CD4-positive, alpha-beta T cell (primary cell): ENCODE measurements at regions not wholly inside any gene's neighbourhood (a gene's known extent, or its start where the extent isn't known, plus 50 kb on each side); places are given as distances from the start of the nearest gene placed in this dataset.

Source experiments
- ATAC-seq: fragments of 200-7000 bp; cut with Tn5 transposase; one replicate; pipeline ENCODE4 v1.10.0; 2022; ENCODE audit warnings: mild to moderate bottlenecking; ENCODE audit not compliant: poor library complexity
- CTCF ChIA-PET: fragments of 350-600 bp; sonication (Branson Sonifier 250); formaldehyde crosslinking; loops from one replicate; lab custom pipeline; 2021; ENCODE audit warnings: antibody characterized with exemption, inconsistent platforms; lab: Charles Lee
- POLR2A ChIA-PET: fragments of 350-600 bp; sonication (Branson Sonifier 250); formaldehyde crosslinking; loops from one replicate; lab custom pipeline; 2021; ENCODE audit warnings: antibody characterized with exemption, inconsistent platforms; lab: Charles Lee
- DNase-seq, 14 experiments: peaks; one replicate each; pipeline ENCODE4 v3.0.0-alpha.2; 2013 to 2020; ENCODE audit warnings: mixed read lengths in 2 of 14
- H3K27ac ChIP-seq, 2 donors: one replicate each; pipeline versions ENCODE4 v1.5.1 to v1.7.0; 2013; ENCODE audit warnings: low read length in 2 of 2, low read depth in 1 of 2, mild to moderate bottlenecking in 1 of 2
- H3K27me3 ChIP-seq, 2 experiments: 1 replicate in 1 of 2; 2 replicates in 1 of 2; pipeline versions ENCODE4 v1.6.1 to v1.7.0; 2013; ENCODE audit warnings: low read length in 2 of 2, control low read depth in 1 of 2, mild to moderate bottlenecking in 1 of 2, moderate library complexity in 1 of 2; ENCODE audit not compliant: insufficient read depth in 2 of 2, control insufficient read depth in 1 of 2
- H3K36me3 ChIP-seq: one replicate; pipeline ENCODE4 v1.6.1; 2013; ENCODE audit warnings: low read length, control low read depth; ENCODE audit not compliant: insufficient read depth
- H3K4me1 ChIP-seq: one replicate; pipeline ENCODE4 v1.6.1; 2013; ENCODE audit warnings: low read length, control low read depth; ENCODE audit not compliant: insufficient read depth
- H3K4me3 ChIP-seq: one replicate; pipeline ENCODE4 v1.5.1; 2013; ENCODE audit warnings: mild to moderate bottlenecking, low read length, moderate library complexity
- H3K9me3 ChIP-seq, 2 experiments: 1 replicate in 1 of 2; 2 replicates in 1 of 2; pipeline versions ENCODE4 v1.6.1 to v1.7.0; 2013; ENCODE audit warnings: low read length in 2 of 2, mild to moderate bottlenecking in 2 of 2, control low read depth in 1 of 2, moderate library complexity in 1 of 2; ENCODE audit not compliant: control insufficient read depth in 1 of 2, insufficient read depth in 1 of 2
- H3K27ac Mint-ChIP-seq: one replicate; pipeline ENCODE4 v1.8.0; 2020; ENCODE audit warnings: mixed read lengths
- H3K27me3 Mint-ChIP-seq: one replicate; pipeline ENCODE4 v1.8.0; 2021; ENCODE audit warnings: mixed read lengths
- H3K36me3 Mint-ChIP-seq: one replicate; pipeline ENCODE4 v1.8.0; 2021; ENCODE audit warnings: low read depth, mixed read lengths
- H3K4me1 Mint-ChIP-seq: one replicate; pipeline ENCODE4 v1.8.0; 2021; ENCODE audit warnings: low read depth, mixed read lengths
- H3K4me3 Mint-ChIP-seq: one replicate; pipeline ENCODE4 v1.8.0; 2020; ENCODE audit warnings: mild to moderate bottlenecking, mixed read lengths
- H3K9me3 Mint-ChIP-seq: one replicate; pipeline ENCODE4 v1.8.0; 2020; ENCODE audit warnings: mixed read lengths
- CTCF ChIP-seq: fragments of 200-600 bp; IDR thresholded peaks from one replicate; pipeline ENCODE4 v1.8.0; 2022; ENCODE audit warnings: antibody characterized with exemption, mild to moderate bottlenecking
- intact Hi-C, 2 experiments: fragments of 100-400 bp; cut with DNase I in 1 of 2; cut with micrococcal nuclease in 1 of 2; formaldehyde crosslinking; loops; one replicate each; pipeline versions ENCODE4 v1.15.1 to v1.9.0; 2023 to 2025; cut with DNase I, micrococcal nuclease

GRCh38 chr1:30657131-30658013 lies 66.0 kb downstream of the MATN1 start:
- peaks cover 0 to 11% of the 10 kb centered on the region in 2 experiments for H3K27me3 ChIP-seq
- peaks cover 0 to 5% of the 10 kb centered on the region in 2 experiments for H3K9me3 ChIP-seq
- no peak overlapping the region for H3K4me3 ChIP-seq
- ATAC-seq (no peak), DNase-seq (no peak)
- H3K36me3 ChIP-seq: no peaks in the 10 kb centered on the region
- no peak overlapping the region for H3K27ac ChIP-seq
- Mint-ChIP-seq H3K4me3 (no peak overlapping the region), H3K27ac (no peak overlapping the region), H3K4me1 (no peaks in the 10 kb centered on the region), H3K9me3 (no peaks in the 10 kb centered on the region), H3K27me3 (peaks cover 7% of the 10 kb centered on the region), H3K36me3 (no peaks in the 10 kb centered on the region)
- intact Hi-C loops: no loop called here
- no peak for TF ChIP-seq CTCF
- ChIA-PET CTCF (no interaction called here), POLR2A (no interaction called here)
- no peaks in the 10 kb centered on the region for H3K4me1 ChIP-seq

- H3K27ac Mint-ChIP-seq: no peak overlapping the region
- H3K4me1 Mint-ChIP-seq: no peaks in the 10 kb centered on the region
- DNase-seq (no peak), ATAC-seq (no peak)
- H3K9me3 Mint-ChIP-seq: no peaks in the 10 kb centered on the region
- H3K27me3 Mint-ChIP-seq: peaks cover 7% of the 10 kb centered on the region
- H3K27ac ChIP-seq: no peak overlapping the region
- no peak for TF ChIP-seq CTCF
- intact Hi-C loops: no loop called here
- peaks cover 0 to 5% of the 10 kb centered on the region in 2 experiments for H3K9me3 ChIP-seq
- no peak overlapping the region for H3K4me3 ChIP-seq
- ChIA-PET POLR2A (no interaction called here), CTCF (no interaction called here)
- H3K36me3 Mint-ChIP-seq: no peaks in the 10 kb centered on the region
- H3K4me3 Mint-ChIP-seq: no peak overlapping the region
- H3K36me3 ChIP-seq: no peaks in the 10 kb centered on the region
- H3K4me1 ChIP-seq: no peaks in the 10 kb centered on the region
- peaks cover 0 to 16% of the 10 kb centered on the region in 2 experiments for H3K27me3 ChIP-seq
Observed at GRCh38 chr1:30656171-30656940, 67.0 kb downstream of the MATN1 start.

GRCh38 chr1:30655672-30656071 lies 67.7 kb downstream of the MATN1 start:
- intact Hi-C loops: no loop called here
- H3K36me3 ChIP-seq: no peaks in the 10 kb centered on the region
- no peak for TF ChIP-seq CTCF
- Mint-ChIP-seq H3K9me3 (no peaks in the 10 kb centered on the region), H3K4me1 (peaks cover 3% of the 10 kb centered on the region), H3K27ac (no peak overlapping the region), H3K36me3 (no peaks in the 10 kb centered on the region), H3K4me3 (no peak overlapping the region), H3K27me3 (peaks cover 7% of the 10 kb centered on the region)
- no peak for ATAC-seq
- peaks cover 0 to 16% of the 10 kb centered on the region in 2 experiments for H3K27me3 ChIP-seq
- H3K27ac ChIP-seq: no peak overlapping the region
- H3K4me1 ChIP-seq: no peaks in the 10 kb centered on the region
- no peak for DNase-seq
- H3K4me3 ChIP-seq: no peak overlapping the region
- CTCF ChIA-PET: no interaction called here
- POLR2A ChIA-PET: no interaction called here
- H3K9me3 ChIP-seq: peaks cover 0 to 5% of the 10 kb centered on the region in 2 experiments
